HK-2 (cell line): ENCODE measurements at regions not wholly inside any gene's neighbourhood (a gene's known extent, or its start where the extent isn't known, plus 50 kb on each side); places are given as distances from the start of the nearest gene placed in this dataset.
A peak's percentile ranks its signal among the peaks of the same experiment; 100 is the strongest.

Experiments used
- DNase-seq: peaks from one replicate; pipeline ENCODE4 v3.0.0-alpha.2; 2018; ENCODE audit not compliant: unreplicated experiment

GRCh38 chr2:9137379-9138150 lies 69.0 kb upstream of the ASAP2 start:
- DNase-seq: no peak

GRCh38 chr2:9135822-9136558 lies 70.6 kb upstream of the ASAP2 start:
- DNase-seq: no peak

- no peak for DNase-seq
Measured at GRCh38 chr2:9127316-9127715, 79.3 kb upstream of the ASAP2 start.

- no peak for DNase-seq
Measured at GRCh38 chr2:9126540-9126939, 80.1 kb upstream of the ASAP2 start.

GRCh38 chr2:9124231-9124741 lies 82.3 kb upstream of the ASAP2 start:
- DNase-seq: no peak

GRCh38 chr2:9123069-9123468 lies 83.5 kb upstream of the ASAP2 start:
- no peak for DNase-seq

GRCh38 chr2:9122367-9122766 lies 84.2 kb upstream of the ASAP2 start:
- no peak for DNase-seq

GRCh38 chr2:9118383-9118960 lies 88.1 kb upstream of the ASAP2 start:
- DNase-seq: no peak

- no peak for DNase-seq
Measured at GRCh38 chr2:9115229-9115628, 91.4 kb upstream of the ASAP2 start.

- no peak for DNase-seq
Measured at GRCh38 chr2:9114458-9114857, 92.2 kb upstream of the ASAP2 start.

GRCh38 chr2:9113916-9114315 lies 92.7 kb upstream of the ASAP2 start:
- no peak for DNase-seq

- no peak for DNase-seq
Measured at GRCh38 chr2:9113262-9113661, 93.3 kb upstream of the ASAP2 start.

GRCh38 chr2:9112079-9112721 lies 94.4 kb upstream of the ASAP2 start:
- DNase-seq: peak; percentile 86

GRCh38 chr2:9110893-9111569 lies 95.6 kb upstream of the ASAP2 start:
- no peak for DNase-seq

- no peak for DNase-seq
Measured at GRCh38 chr2:9110346-9110884, 96.2 kb upstream of the ASAP2 start.

- no peak for DNase-seq
Measured at GRCh38 chr2:9109871-9110270, 96.7 kb upstream of the ASAP2 start.

- no peak for DNase-seq
Measured at GRCh38 chr2:9108210-9108967, 98.2 kb upstream of the ASAP2 start.

- DNase-seq: no peak
Measured at GRCh38 chr2:9107168-9108025, 99.2 kb upstream of the ASAP2 start.

GRCh38 chr2:9106338-9107167 lies 100.1 kb upstream of the ASAP2 start:
- no peak for DNase-seq
